T1000 (cell line): ENCODE measurements at regions not wholly inside any gene's neighbourhood (a gene's known extent, or its start where the extent isn't known, plus 50 kb on each side); places are given as distances from the start of the nearest gene placed in this dataset.

Experiments used
- DNase-seq: peaks from one replicate; lab custom pipeline; 2025; ENCODE audit warnings: mixed read lengths; lab: John Stamatoyannopoulos, UW

DNA sequence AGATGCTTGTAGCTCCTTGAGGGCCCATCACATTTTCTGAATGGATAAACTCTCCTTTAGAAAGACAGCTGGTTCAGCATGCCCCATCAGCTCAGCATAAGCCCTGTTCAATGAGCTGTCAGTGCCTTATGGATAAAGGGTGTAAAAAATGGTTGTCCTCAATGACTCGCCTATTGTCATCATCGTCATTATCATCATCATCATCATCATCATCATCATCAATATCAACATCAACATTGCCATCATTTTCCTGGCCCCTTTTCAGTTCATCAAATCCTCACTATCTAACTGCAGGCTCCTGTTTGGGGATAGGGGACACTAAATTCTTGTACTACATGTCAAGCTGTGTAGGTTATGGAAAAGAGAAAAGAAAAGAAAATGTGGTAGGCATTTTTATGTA lies 310.7 kb upstream of the MTNR1B start:
- no peak for DNase-seq

DNA sequence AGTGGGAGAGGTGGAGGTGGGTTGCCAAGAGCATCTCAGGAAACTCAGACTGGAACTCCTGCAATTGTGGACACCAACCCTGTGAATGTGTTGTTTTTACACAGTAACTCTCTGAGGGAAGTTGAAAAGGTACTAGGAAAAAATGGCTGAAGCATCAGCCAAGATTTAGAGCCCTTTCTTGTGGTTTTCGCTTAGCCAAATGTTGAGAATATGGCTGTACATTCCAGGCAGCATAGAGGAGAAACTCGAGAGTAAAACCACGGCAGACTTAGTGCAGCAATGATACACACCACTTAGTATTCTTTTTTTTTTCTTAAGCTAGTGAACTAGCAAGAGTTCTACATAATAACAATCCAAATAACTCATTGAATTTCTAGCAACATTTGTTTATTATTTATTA lies 309.7 kb upstream of the MTNR1B start:
- no peak for DNase-seq

DNA sequence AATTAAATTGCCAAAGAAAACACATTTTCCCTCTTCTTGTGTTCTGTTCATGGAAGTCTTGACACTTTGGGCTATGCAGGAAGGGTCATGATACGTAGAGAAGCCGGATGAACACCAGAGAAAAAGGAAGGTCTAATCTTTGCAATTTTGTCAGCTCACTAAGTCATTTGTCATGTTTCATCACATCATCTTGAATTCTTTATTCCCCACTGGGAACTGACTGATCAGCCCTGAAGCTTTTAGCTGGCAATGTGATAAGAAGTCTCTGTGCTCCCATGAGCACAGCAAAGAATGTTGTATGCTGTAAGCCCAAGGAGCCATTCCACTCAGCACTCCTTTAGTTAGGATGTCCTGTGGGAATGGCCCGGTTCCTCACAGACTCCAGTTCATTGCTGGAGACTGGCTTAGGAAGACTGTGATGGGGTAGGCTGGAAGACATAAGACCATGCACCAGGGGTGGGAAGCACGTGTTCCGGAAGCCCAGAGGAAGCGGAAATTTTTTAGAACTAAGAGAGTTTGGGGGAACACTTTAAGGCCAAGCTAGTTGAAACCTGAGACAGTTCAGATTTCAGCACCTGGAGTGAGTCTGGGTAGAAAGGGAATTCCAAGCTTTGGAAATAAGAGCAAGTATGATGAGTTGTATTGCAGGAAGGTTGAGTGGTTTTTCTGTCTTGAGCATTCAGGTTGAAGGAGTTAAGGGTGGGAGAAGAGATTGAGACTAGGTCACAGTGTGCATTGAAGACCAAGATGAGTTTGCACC lies 306.7 kb upstream of the MTNR1B start:
- no peak for DNase-seq

DNA sequence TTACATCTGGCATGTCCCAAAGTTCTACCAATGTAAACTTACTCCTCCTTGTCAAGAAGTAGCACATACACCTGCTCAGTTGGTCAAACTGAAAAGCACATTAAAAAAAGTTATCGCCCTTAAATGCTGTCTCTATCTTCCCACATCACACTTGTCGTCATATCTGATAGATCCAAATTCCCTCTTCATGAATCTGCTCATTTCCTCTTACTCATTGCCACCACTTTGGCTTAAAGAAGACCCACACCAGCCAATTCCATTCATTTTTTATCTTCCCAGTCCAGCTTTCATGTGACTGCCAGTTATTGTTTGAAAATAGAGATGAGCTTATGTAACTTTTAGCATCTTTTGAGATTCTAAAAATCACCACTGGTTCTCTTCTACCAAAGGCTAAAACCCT lies 305.9 kb upstream of the MTNR1B start:
- DNase-seq: no peak

DNA sequence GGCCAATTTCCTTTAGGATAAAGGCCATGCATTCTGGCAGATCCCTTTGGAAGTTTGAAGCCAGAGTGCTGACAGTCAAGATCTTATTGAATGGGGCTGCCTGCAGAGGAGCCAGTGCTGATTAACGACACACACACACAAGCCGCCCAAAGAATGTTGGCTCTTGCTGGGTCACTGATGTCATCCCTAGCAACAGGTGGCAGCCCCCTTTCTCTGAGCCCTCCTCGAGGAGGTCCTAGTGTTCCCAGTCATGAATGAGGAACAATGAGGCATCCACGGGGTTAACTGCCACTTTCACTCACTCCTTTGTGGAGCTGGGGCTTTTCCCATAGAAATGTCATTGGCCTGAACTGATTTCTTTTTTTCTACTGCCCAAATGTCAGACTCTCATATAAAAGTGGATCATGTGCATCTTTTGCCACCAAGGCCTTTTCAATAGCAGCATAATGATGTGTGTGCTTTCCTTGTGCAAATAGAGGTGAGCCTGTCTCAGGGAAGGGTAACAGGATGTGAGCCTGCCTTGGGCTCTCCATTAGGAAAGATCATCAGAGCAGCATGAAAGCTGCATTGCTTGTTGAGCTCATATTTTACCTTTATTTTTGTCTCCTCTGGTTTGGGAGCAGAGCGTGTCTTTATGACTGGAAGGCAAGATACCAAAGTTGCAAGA lies 301.8 kb upstream of the MTNR1B start:
- no peak for DNase-seq

DNA sequence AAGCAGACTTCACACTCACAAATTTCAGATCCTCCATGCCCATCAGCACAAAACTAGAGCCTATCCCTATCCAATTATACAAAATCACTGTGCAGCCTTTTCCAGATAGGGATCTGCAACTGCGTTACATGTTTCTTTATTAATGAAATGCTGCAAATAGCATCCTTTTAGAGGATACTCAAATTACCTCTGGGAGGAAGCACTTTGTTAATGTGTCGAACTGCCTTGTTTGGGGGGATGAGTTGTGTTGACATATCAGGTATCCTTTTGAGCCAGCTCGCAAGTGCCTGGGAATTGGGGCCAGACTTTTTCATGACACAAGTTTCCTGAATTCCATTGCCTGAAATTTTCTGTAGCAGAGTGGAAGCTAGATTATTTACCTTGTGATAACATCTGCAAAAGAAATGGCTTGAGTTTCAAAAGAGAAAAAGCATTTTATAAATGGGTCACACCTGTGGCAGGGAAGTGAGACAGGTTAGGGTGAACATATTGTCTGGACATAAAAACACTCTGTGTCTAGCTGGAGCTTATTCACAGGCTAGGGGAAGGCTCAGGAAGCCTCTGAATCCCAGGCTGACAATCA lies 299.1 kb upstream of the MTNR1B start:
- DNase-seq: no peak

DNA sequence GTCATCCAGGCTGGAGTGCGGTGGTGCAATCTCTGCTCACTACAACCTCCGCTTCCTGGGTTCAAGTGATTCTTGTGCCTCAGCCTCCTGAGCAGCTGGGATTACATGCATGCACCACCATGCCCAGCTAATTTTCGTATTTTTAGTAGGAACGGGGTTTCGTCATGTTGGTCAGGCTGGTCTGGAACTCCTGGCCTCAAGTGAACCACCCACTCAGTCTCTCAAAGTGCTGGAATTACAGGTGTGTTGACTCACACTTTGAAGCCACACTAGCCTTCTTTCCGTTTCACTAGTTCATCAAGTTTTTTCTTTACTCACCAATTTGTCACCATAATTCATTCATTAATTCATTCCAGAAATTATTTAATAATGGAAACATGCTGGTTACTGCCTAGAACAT lies 298.4 kb upstream of the MTNR1B start:
- DNase-seq: no peak

DNA sequence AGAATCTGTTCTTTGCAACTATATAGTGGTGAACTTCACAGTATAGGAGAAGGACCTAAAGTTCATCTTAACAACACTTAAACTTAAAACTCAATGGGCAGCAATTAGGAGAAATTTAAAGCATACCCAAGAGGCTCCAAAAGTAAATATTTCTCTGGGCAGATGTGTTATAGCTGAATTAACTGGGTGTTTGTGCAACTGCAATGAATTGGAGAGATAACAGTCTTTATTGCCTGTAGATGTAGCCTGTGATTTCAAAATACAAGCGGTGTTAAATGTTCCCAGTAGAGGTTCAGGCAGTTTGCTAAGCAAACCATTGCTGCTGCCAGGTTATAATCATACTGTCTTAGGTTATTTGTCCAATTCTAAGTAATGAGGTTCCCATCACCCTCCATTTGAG lies 294.1 kb upstream of the MTNR1B start:
- no peak for DNase-seq

DNA sequence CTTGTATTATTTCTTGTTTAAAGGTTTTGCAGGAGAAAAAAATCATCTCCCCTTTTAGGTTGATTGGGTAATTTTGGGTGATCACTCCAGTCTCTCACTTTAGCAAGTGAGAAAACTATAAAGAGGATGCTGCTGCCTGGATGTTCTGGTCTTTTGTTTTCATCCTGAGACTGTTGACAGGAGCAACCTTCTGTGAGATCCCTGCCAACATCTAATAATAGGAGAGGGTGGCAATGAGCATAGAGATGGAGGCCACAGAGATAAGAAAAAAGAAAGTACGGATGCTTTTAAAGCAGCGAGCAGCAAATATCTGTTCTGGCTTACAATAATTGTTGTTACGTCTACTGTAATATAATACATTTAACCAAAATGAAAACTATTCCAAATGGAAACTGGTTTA lies 293.6 kb upstream of the MTNR1B start:
- DNase-seq: no peak

DNA sequence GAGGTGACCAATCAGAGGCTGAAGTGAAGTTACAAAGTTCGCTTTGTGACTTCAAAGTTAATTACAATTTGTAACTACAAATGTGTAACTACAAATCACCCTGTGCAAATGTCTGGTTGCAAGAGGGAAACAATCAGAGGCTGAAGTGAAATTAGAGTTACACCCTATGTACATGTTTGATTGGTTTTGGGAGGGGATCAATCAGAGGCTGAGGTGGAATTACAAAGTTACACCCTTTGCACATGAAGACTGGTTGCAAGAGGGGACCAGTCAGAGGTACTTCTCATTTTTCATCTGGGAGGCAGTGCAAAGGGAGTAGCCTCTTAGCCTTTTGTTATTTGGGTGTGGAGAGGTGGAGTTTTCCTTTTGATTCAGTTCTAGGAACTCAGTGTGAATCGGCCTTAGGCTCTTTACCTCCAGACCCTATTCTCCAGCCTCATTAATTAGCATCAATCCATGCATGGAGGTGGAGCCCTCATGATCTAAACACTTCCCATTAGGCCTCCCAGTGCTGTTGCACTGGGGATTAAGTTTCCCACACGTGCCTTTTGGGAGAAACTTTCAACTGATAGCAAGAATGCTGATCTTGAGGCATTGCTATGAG lies 291.3 kb upstream of the MTNR1B start:
- DNase-seq: no peak

DNA sequence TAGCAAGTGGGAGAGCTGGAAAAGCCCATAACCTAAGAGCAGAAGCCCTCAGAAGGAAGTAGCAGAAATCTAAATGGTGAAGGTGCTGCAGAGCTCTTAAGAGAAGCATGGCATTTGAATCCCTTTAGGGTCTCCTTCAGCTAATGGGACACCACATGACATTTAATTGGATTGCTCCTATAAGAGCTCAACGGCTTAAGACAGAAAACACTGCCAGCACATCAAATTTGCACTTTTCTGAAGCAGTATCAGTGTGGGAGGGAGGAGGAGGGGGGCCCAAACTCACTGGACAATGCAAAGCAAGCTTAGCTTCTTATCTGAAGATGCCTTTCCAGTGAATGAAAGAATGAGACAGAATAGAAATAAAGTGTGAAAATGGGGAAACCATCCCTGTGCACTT lies 287.9 kb upstream of the MTNR1B start:
- DNase-seq: no peak

DNA sequence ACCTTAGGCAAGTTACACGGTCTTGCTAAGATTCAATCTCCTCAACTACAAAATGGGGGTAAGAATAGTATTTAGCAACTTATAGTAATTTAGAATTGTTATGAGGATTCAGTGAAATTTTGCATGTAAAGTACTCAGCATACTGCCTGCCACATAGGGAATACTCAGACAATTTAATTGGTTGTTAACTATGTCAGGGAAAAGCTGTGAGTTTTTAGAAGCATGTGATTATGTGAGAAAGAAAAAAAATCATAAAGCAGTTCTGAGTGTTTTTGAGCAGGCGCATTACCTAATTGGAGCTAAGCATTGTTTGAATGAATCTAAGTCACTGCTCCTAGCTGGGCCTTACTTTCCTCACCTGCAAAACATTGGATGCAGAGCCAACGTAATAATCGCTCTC lies 287.3 kb upstream of the MTNR1B start:
- DNase-seq: no peak

DNA sequence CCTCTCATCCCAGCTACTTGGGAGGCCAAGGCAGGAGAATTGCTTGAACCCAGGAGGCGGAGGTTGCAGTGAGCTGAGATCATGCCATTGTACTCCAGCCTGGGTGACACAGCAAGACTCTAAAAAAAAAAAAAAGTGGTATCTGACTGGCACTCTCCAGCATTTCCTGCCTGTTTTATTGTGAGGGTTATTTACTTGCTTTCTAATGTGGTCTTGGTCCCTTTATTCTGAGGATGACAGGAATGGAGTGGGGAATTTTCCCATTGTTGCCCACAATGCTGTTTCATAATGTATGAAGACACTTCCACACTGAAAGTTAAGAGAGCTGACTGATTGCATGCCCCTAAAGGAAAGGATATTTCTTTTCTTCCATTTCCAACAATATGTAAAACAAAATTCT lies 286.5 kb upstream of the MTNR1B start:
- DNase-seq: no peak

DNA sequence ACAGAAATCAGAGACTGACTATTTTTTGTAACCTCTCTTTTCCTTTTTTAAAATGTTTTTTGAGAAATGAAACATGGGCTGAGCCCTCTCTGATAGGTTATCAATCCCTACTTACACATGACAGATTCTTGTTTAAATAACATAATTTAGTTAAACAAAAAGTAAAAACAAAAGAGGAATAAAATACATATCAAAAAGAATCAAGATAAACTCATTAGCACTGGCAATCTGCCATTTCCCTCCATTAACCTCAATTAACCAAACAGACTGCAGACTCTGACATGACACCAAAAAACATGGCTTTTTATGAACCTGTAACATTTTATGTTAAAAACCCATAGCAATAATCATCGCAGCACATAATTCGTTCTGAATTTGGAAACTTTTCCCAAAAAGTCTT lies 284.4 kb upstream of the MTNR1B start:
- DNase-seq: no peak

DNA sequence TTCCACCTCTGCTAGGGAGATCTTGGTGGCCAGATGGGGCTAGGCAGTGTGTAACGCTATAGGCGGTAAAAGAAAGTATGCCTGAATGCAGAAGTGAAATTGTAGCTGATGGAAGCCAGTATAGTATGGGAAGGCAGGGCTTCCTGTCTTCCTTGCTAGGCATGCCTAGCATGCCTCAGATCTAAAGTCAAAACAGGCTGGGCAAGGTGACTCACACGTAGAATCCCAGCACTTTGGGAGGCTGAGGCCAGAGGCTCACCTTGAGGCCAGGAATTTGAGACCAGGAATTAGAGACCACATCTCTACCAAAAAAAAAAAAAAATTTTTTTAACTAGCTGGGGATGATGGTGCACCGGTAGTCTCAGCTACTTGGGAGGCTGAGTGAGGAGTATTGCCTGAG lies 281.7 kb upstream of the MTNR1B start:
- DNase-seq: no peak

DNA sequence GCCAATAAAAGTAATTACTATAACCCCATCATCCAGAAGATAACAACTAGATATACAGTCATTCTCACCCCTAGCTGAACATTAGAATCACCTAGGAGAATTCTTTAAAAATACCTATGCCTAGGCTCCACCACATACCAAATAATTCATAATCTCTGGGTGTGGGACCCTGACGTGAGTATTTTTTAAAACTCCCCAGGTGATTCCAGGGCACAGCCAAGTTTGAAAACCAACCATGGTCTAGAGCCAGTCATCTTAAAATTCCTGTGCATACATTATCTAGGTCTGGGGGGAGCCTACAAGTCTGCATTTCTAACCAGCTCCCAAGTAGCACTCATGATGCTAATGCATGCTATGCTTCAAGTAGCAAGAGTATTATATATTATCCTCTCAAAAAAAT lies 281.0 kb upstream of the MTNR1B start:
- no peak for DNase-seq

DNA sequence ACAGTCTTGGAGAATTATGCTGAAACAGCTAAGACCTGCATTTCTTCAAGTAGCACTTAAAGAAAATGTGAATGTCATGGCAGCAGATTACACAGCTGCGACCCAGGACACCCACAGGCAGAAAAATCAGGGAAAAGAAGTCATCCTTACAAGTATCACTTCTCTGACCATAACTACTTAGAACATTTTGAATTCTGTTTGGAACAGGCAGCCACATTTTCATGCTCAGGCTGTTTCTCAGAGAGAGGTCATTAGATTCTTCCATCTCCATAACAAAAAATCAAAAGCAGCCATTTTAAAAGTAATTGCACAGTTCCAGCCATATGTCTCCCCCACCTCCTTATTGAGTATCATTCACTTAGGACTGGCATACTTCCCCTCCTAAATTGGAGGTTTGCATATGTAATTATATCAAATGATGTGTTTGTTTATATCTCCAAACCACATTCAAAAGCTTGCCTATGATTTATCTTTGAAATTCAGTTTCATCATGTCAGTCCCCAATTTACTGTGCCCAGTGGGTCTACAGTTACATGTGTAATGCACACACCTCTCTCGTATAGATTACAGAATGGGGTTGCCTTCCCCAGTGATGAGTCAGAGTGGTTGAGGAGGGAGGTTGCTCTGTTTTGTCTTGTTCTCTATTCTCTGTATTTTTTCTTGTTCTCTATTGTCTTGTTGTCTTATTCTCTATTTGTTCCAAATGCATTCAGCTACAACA lies 276.5 kb upstream of the MTNR1B start:
- no peak for DNase-seq

DNA sequence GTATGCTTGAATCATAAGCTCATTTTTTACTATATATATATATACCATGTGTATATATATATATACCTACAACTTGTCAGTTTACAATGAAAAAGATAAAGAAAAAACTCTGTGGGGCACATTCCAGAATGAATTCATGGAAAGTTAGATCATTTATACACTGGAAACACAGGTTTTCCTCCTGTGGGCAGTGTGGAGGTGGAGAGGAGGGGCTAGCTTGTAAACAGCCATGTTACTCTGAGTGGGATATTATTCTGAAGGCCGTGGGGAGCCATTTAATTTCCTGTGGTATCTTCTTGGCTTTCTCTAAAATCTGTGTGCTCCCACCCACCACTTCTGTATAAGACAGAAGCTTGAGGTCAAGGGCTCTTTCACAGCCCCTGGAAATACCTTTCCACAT lies 273.4 kb upstream of the MTNR1B start:
- DNase-seq: no peak

DNA sequence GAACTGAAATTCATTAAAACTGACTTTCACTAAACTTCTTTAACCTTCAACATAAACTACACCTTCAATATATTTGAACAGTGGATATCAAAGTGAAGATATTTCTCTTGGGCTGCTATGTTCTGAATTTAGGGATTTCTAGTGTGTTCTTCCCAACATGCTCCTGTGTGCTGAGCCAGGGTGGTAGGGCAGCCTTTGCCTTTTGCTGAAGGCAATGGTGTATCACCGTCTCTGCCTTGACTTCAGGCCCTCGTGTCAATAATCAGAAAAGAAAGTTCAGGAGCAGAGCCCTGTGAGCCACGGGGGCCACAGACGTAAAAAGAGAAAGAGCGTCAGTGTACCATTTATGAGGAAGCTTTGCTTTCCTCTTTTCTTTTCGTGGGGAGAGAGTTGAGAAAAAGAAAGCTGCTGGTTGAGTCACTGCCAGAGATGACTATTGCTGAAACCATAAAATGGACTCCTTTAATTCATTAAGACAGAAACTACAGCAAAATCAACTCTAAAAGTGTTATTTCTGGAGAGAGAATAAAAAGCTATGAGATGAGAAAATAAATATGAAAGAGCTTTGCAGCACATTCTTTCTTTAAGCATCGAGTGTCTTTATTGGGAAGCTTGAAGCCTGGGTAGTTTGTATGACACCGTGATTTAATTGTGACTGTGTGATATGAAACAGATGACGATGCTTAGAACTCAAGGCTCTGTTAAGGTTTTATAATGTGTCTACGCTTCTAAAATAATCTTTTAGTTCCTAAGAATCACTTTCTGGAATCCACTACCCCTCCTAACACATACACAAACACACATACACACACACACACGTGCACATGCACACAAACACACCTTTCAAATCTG lies 271.8 kb upstream of the MTNR1B start:
- no peak for DNase-seq

DNA sequence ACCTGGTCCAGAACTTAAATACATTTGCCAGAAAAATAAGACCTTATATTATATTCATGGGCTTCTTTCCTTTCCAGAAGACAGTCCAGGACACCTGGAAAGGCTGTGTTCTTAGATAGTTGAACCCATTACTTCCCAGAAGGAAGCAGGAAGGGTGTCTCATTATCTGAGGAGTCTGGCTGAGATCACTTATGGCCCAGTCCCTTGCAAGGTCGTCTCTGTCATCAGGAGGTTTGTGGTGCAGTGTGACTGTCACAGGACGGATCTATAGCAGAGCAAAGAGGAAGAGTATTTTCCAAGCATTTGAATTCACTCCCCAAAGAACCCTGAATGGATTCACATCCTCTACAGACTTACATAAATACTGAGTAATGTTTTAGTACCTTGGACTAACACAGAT lies 270.7 kb upstream of the MTNR1B start:
- DNase-seq: no peak

DNA sequence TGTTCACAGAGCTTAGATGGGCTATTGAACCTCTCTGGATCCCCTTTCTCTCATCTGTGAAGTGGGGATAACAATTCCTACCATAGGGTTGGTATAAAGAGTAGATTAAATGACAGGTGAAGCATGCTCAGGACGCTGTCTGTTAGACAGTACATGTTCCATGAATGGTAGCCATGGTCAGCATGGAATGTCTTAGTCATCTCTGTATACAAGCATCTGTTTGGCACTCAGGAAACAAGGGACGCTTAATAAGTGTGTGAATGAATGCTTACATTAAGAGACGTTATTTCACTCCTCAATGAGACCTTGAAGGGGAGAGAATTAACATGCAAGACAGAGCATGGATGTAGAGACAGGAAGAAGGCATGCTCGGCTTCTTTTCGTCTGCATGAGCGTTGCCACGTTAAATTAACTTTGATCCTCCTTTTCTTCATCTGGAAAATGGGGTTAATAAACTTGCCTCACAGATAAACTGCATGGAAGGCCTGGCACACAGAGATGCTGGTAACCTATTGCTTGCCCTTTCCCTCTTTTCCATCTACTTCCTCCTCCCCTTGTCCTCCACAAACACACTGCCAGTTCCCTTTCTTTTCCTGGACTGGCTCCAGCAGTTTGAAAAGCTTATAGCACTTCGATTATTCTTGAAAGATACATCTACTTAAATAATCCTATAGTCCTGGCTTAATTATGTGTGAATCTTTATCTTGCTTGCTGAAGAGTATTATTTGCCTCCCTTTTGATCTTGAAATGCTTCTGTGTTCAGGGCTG lies 267.2 kb upstream of the MTNR1B start:
- DNase-seq: no peak
